ENCODE measurements at regions not wholly inside any gene's neighbourhood (a gene's known extent, or its start where the extent isn't known, plus 50 kb on each side); places are given as distances from the start of the nearest gene placed in this dataset.

- CTCF ChIA-PET = no interaction called here
- no peaks in the 10 kb centered on the region for H3K9me3 ChIP-seq (ENCODE audit: control extremely low read depth in 1 of 5, control insufficient read depth in 4 of 5, insufficient read depth in 2 of 5, low read depth in 1 of 5, low read length in 4 of 5)
- WGBS (ENCODE audit: insufficient coverage) = 100% methylated on average over 2 of the region's 2 CpGs
Measured at GRCh38 chr11:56819916-56820315, 71.4 kb upstream of the OR9G4 start.

DNA sequence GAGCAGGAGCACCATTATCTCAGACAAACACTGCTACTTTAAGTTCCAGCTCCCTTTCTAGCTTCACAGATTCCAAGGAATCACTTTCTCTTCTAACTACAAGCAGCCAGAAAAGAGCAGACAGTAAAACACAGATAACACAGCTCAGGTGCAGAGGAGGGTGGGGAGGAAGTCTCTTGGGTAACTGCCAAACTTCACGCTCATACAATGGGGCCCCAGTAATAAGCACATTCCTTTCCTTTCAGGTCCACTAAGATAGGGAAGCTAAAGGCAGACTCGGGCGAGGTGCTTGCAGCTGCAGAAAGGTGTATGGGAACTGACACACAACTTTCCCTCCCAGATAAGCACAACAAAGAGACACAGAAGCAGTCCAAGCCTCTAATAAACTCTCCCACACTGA, 69.2 kb upstream of the OR9G4 start:
- Histone ChIP-seq H3K9me3 (ENCODE audit: control extremely low read depth in 1 of 5, control insufficient read depth in 4 of 5, insufficient read depth in 2 of 5, low read depth in 1 of 5, low read length in 4 of 5) (no peaks in the 10 kb centered on the region), H3K4me1 (ENCODE audit: control extremely low read depth in 1 of 4, control insufficient read depth in 4 of 4, insufficient read depth in 4 of 4, low read length in 3 of 4) (no peaks in the 10 kb centered on the region), H3K36me3 (ENCODE audit: control insufficient read depth in 4 of 4, insufficient read depth in 4 of 4, low read length in 3 of 4) (no peaks in the 10 kb centered on the region), H3K4me3 (ENCODE audit: control insufficient read depth in 1 of 7, extremely low read depth in 1 of 7, insufficient read depth in 4 of 7, low read depth in 2 of 7, low read length in 6 of 7) (no peak overlapping the region), H3K27me3 (replicated peaks in 2 of 5; ENCODE audit: control insufficient read depth in 4 of 5, insufficient read depth in 5 of 5, low read length in 4 of 5) (no peaks in the 10 kb centered on the region), H3K27ac (ENCODE audit: insufficient read depth in 1 of 2, low read depth in 1 of 2, low read length in 2 of 2, poor library complexity in 1 of 2, severe bottlenecking in 2 of 2) (no peak overlapping the region)
- 100% methylated on average over 2 of the region's 3 CpGs for WGBS (ENCODE audit: insufficient coverage)
- no peak for DNase-seq
- CTCF ChIA-PET = no interaction called here
- POLR2A ChIA-PET = interaction anchor here (0.6 kb wide), 1 partner anchor 1332 kb away, joined by 3 read pairs; no protein-coding TSS in a partner anchor

More at GRCh38 chr11:56819916-56820315, 71.4 kb upstream of the OR9G4 start:
- Histone ChIP-seq H3K4me3 (ENCODE audit: control insufficient read depth in 1 of 7, extremely low read depth in 1 of 7, insufficient read depth in 4 of 7, low read depth in 2 of 7, low read length in 6 of 7) (no peak overlapping the region), H3K27ac (ENCODE audit: insufficient read depth in 1 of 2, low read depth in 1 of 2, low read length in 2 of 2, poor library complexity in 1 of 2, severe bottlenecking in 2 of 2) (no peak overlapping the region), H3K36me3 (ENCODE audit: control insufficient read depth in 4 of 4, insufficient read depth in 4 of 4, low read length in 3 of 4) (no peaks in the 10 kb centered on the region), H3K27me3 (replicated peaks in 2 of 5; ENCODE audit: control insufficient read depth in 4 of 5, insufficient read depth in 5 of 5, low read length in 4 of 5) (no peaks in the 10 kb centered on the region), H3K4me1 (ENCODE audit: control extremely low read depth in 1 of 4, control insufficient read depth in 4 of 4, insufficient read depth in 4 of 4, low read length in 3 of 4) (no peaks in the 10 kb centered on the region)
- POLR2A ChIA-PET = no interaction called here
- DNase-seq = no peak

DNA sequence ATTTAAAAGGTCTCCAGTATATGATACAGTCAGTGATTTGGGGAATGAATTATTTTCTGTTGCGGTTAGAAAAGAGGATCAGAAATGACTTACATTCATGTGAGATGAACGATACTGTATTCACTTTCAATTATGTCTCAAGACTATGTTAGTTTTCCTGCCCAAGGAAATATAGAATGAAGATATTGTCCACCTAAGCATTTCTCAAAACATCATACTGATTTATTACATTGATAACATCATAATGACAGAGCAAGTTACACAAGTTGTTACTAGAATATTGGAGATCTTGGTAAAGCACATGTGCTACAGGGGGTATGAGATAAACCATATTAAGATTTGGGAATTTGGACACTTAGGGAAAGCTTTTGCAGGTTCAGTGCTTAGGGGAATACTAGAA, 67.8 kb upstream of the OR9G4 start:
- no peaks in the 10 kb centered on the region for H3K9me3 ChIP-seq (ENCODE audit: control extremely low read depth in 1 of 5, control insufficient read depth in 4 of 5, insufficient read depth in 2 of 5, low read depth in 1 of 5, low read length in 4 of 5)
- H3K4me1 ChIP-seq (ENCODE audit: control extremely low read depth in 1 of 4, control insufficient read depth in 4 of 4, insufficient read depth in 4 of 4, low read length in 3 of 4) = no peaks in the 10 kb centered on the region
- no peaks in the 10 kb centered on the region for H3K36me3 ChIP-seq (ENCODE audit: control insufficient read depth in 4 of 4, insufficient read depth in 4 of 4, low read length in 3 of 4)
- POLR2A ChIA-PET = no interaction called here
- 100% methylated on average over 1 of the region's 2 CpGs for WGBS (ENCODE audit: insufficient coverage)
- CTCF ChIA-PET = no interaction called here
- DNase-seq = no peak
- no peak overlapping the region for H3K27ac ChIP-seq (ENCODE audit: insufficient read depth in 1 of 2, low read depth in 1 of 2, low read length in 2 of 2, poor library complexity in 1 of 2, severe bottlenecking in 2 of 2)
- H3K4me3 ChIP-seq (ENCODE audit: control insufficient read depth in 1 of 7, extremely low read depth in 1 of 7, insufficient read depth in 4 of 7, low read depth in 2 of 7, low read length in 6 of 7) = no peak overlapping the region
- no peaks in the 10 kb centered on the region for H3K27me3 ChIP-seq (replicated peaks in 2 of 5; ENCODE audit: control insufficient read depth in 4 of 5, insufficient read depth in 5 of 5, low read length in 4 of 5)

GRCh38 chr11:56808326-56808725, 59.8 kb upstream of the OR9G4 start:
- Histone ChIP-seq H3K27ac (ENCODE audit: insufficient read depth in 1 of 2, low read depth in 1 of 2, low read length in 2 of 2, poor library complexity in 1 of 2, severe bottlenecking in 2 of 2) (no peak overlapping the region), H3K4me3 (ENCODE audit: control insufficient read depth in 1 of 7, extremely low read depth in 1 of 7, insufficient read depth in 4 of 7, low read depth in 2 of 7, low read length in 6 of 7) (no peak overlapping the region), H3K9me3 (ENCODE audit: control extremely low read depth in 1 of 5, control insufficient read depth in 4 of 5, insufficient read depth in 2 of 5, low read depth in 1 of 5, low read length in 4 of 5) (no peaks in the 10 kb centered on the region), H3K27me3 (replicated peaks in 2 of 5; ENCODE audit: control insufficient read depth in 4 of 5, insufficient read depth in 5 of 5, low read length in 4 of 5) (peaks cover 0 to 4% (median 0%) of the 10 kb centered on the region in 5 experiments), H3K36me3 (ENCODE audit: control insufficient read depth in 4 of 4, insufficient read depth in 4 of 4, low read length in 3 of 4) (no peaks in the 10 kb centered on the region), H3K4me1 (ENCODE audit: control extremely low read depth in 1 of 4, control insufficient read depth in 4 of 4, insufficient read depth in 4 of 4, low read length in 3 of 4) (no peaks in the 10 kb centered on the region)
- ChIA-PET POLR2A (no interaction called here), CTCF (no interaction called here)
- no peak for DNase-seq
- WGBS (ENCODE audit: insufficient coverage) = no CpG with 5 or more reads among the region's 1 CpG

DNA sequence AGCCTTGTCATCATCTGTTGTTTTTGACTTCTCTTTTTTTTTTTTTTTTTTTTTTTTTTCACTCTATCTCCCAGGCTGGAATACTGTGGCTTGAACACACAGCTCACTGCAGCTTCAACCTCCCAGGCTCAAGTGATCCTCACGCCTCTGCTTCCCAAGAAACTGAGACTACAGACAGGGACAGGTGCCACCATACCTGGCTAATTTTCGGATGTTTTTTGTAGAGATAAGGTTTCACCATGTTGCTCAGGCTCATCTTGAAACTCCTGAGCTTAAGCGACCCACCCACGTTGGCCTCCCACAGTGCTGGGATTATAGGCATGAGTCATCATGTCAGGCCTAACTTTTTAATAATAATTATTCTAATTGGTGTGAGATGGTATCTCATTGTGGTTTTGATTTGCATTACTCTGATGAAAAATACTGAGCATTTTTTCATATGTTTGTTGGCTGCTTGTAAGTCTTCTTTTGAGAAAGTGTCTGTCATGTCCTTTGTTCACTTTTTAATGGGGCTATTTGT, 51.3 kb upstream of the OR9G4 start:
- 100% methylated on average over 1 of the region's 4 CpGs for WGBS (ENCODE audit: insufficient coverage)
- Histone ChIP-seq H3K27me3 (replicated peaks in 2 of 5; ENCODE audit: control insufficient read depth in 4 of 5, insufficient read depth in 5 of 5, low read length in 4 of 5) (no peaks in the 10 kb centered on the region), H3K36me3 (ENCODE audit: control insufficient read depth in 4 of 4, insufficient read depth in 4 of 4, low read length in 3 of 4) (no peaks in the 10 kb centered on the region), H3K4me3 (ENCODE audit: control insufficient read depth in 1 of 7, extremely low read depth in 1 of 7, insufficient read depth in 4 of 7, low read depth in 2 of 7, low read length in 6 of 7) (no peak overlapping the region), H3K27ac (ENCODE audit: insufficient read depth in 1 of 2, low read depth in 1 of 2, low read length in 2 of 2, poor library complexity in 1 of 2, severe bottlenecking in 2 of 2) (no peak overlapping the region), H3K9me3 (ENCODE audit: control extremely low read depth in 1 of 5, control insufficient read depth in 4 of 5, insufficient read depth in 2 of 5, low read depth in 1 of 5, low read length in 4 of 5) (no peaks in the 10 kb centered on the region), H3K4me1 (ENCODE audit: control extremely low read depth in 1 of 4, control insufficient read depth in 4 of 4, insufficient read depth in 4 of 4, low read length in 3 of 4) (no peaks in the 10 kb centered on the region)
- CTCF ChIA-PET = no interaction called here
- no peak for DNase-seq
- POLR2A ChIA-PET = no interaction called here

All from common myeloid progenitor, CD34-positive (primary cell).